Astrocyte of the cerebellum (primary cell): ENCODE measurements at regions not wholly inside any gene's neighbourhood (a gene's known extent, or its start where the extent isn't known, plus 50 kb on each side); places are given as distances from the start of the nearest gene placed in this dataset.

Experiments used
- DNase-seq: peaks from one replicate; pipeline ENCODE4 v3.0.0-alpha.2; 2011; ENCODE audit warnings: low read depth
- H3K4me3 ChIP-seq: 2 replicates; pipeline ENCODE4 v1.5.1; 2011; ENCODE audit warnings: mild to moderate bottlenecking, low read depth, low read length, moderate library complexity
- CTCF ChIP-seq: IDR thresholded peaks from 2 replicates; pipeline ENCODE4 v1.5.1; 2012; ENCODE audit warnings: low read length, low read depth, moderate library complexity, mild to moderate bottlenecking; ENCODE audit errors: missing control alignments
- in situ Hi-C: cut with HindIII; loops from 2 replicates; pipeline ENCODE4 v1.10.0; 2017; ENCODE audit warnings: low sequenced_read_pairs

- in situ Hi-C loops, result no loop called here
- no peak overlapping the region for H3K4me3 ChIP-seq
- DNase-seq, result no peak
- no peak for TF ChIP-seq CTCF
Measured at GRCh38 chr1:116277840-116278540, 95.1 kb upstream of the ATP1A1 start.

- no peak for TF ChIP-seq CTCF
- in situ Hi-C loops, result no loop called here
- H3K4me3 ChIP-seq, result no peak overlapping the region
- DNase-seq, result no peak
Measured at GRCh38 chr1:116278541-116278866, 94.5 kb upstream of the ATP1A1 start.

GRCh38 chr1:116279715-116280114 lies 93.3 kb upstream of the ATP1A1 start:
- TF ChIP-seq CTCF, result no peak
- H3K4me3 ChIP-seq, result no peak overlapping the region
- no peak for DNase-seq
- in situ Hi-C loops, result no loop called here

DNA sequence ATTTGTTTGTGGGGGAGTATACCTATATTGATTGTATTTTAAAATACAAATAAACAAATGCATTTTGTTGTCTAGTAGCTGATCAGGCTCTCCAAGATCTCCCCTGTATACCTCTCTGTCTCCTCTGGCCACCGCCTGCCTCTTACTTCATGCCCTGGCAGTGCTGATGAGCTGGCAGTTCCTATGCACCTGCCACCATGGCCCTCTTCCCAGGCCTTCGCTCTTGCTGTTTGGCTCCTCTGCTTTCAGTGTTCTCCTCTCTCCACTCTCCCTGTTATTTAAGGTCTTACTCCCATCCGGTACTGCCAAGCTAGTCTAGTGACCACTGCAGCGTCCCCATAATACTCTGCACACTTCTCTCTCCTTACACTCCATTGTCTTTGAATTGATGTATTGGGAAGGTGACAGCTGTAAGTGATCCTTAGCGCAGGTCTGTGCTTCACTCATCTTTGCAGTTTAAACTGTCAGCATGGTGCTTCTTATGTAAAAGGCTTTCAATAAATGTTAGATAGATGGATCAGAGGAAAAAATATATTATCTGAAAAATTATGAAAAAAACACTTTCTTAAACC lies 88.1 kb upstream of the ATP1A1 start:
- no peak for DNase-seq
- in situ Hi-C loops, result no loop called here
- TF ChIP-seq CTCF, result no peak
- no peak overlapping the region for H3K4me3 ChIP-seq

GRCh38 chr1:116286541-116286971 lies 86.5 kb upstream of the ATP1A1 start:
- H3K4me3 ChIP-seq, result no peak overlapping the region
- no peak for TF ChIP-seq CTCF
- in situ Hi-C loops, result no loop called here
- DNase-seq, result peak; percentile 50

DNA sequence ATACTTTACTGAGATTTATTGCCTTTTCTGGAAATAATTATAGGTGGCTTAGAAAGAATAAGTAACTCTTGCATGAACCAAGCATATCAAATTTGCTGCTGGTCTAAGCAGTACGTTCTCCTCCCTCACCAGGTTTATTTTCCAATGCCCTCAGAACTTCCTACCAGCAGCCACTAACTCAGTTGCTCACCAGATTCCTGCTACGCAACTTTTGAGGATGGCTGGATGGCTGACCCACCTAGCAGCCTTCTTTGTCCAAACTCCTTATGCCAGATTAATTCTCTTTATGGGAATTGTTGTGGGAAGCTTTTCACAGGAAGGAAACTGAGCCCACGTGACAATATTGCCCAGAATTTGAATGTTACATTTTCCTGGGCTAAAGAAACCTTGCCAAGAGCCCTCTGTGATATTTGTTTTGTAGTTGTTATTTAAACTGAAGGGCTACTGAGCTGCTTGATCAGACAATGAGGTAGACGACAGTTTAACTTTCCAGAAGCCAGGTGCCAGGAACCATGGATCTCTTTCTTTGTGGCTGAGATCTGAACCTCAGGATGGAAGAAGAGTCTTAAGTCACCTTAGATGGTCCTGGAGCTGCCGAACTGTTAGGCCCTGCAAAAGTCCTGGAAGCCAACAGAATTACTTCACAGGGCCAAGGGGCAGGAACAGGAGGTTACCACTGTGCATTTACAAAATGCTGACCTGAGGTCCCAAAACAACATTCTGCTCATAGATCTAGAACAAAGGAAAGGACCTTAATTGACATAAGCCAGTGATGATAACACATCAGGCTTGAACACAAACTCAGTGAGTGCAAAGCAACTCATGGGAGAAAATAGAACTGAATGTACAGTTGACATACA lies 85.5 kb upstream of the ATP1A1 start:
- no peak for DNase-seq
- in situ Hi-C loops, result no loop called here
- H3K4me3 ChIP-seq, result no peak overlapping the region
- TF ChIP-seq CTCF, result no peak
